GM21717 (cell line): ENCODE measurements at regions not wholly inside any gene's neighbourhood (a gene's known extent, or its start where the extent isn't known, plus 50 kb on each side); places are given as distances from the start of the nearest gene placed in this dataset.
"Not testable (repeated sequence)": the region's sequence is repeated elsewhere in the genome, so short reads cannot be mapped to it uniquely, and the experiment has no call there.

Experiments used
- ATAC-seq: cut with Tn5 transposase; IDR thresholded peaks from one replicate; pipeline ENCODE4 v1.9.1; 2021; ENCODE audit warnings: mild to moderate bottlenecking, moderate library complexity; ENCODE audit not compliant: unreplicated experiment

GRCh38 chr16:87108278-87108677 lies 208.9 kb downstream of the C16orf95 start:
- no peak for ATAC-seq

GRCh38 chr16:87108941-87109340 lies 208.3 kb downstream of the C16orf95 start:
- ATAC-seq = no peak

- no peak for ATAC-seq
These were observed 202.4 kb downstream of the C16orf95 start for GRCh38 chr16:87114832-87115231.

- no peak for ATAC-seq
These were observed 201.5 kb downstream of the C16orf95 start for GRCh38 chr16:87115646-87116045.

- ATAC-seq = no peak
These were observed 199.3 kb downstream of the C16orf95 start for GRCh38 chr16:87117936-87118335.

- ATAC-seq = no peak
These were observed 198.0 kb downstream of the C16orf95 start for GRCh38 chr16:87119168-87119567.

- no peak for ATAC-seq
These were observed 197.4 kb downstream of the C16orf95 start for GRCh38 chr16:87119748-87120147.

- no peak for ATAC-seq
These were observed 195.4 kb downstream of the C16orf95 start for GRCh38 chr16:87121816-87122215.

GRCh38 chr16:87123356-87124001 lies 193.7 kb downstream of the C16orf95 start:
- no peak for ATAC-seq

GRCh38 chr16:87124405-87124804 lies 192.8 kb downstream of the C16orf95 start:
- ATAC-seq = not testable (repeated sequence)

GRCh38 chr16:87125206-87126155 lies 191.7 kb downstream of the C16orf95 start:
- ATAC-seq = no peak

- ATAC-seq = no peak
These were observed 190.7 kb downstream of the C16orf95 start for GRCh38 chr16:87126403-87127025.

GRCh38 chr16:87127061-87127765 lies 190.0 kb downstream of the C16orf95 start:
- no peak for ATAC-seq

- no peak for ATAC-seq
These were observed 189.4 kb downstream of the C16orf95 start for GRCh38 chr16:87127766-87128147.

GRCh38 chr16:87129771-87130170 lies 187.4 kb downstream of the C16orf95 start:
- no peak for ATAC-seq

GRCh38 chr16:87131061-87131995 lies 185.9 kb downstream of the C16orf95 start:
- no peak for ATAC-seq

- no peak for ATAC-seq
These were observed 185.2 kb downstream of the C16orf95 start for GRCh38 chr16:87131996-87132345.

- ATAC-seq = no peak
These were observed 184.7 kb downstream of the C16orf95 start for GRCh38 chr16:87132361-87133014.

GRCh38 chr16:87133112-87133850 lies 183.9 kb downstream of the C16orf95 start:
- ATAC-seq = no peak
